ENCODE measurements at regions not wholly inside any gene's neighbourhood (a gene's known extent, or its start where the extent isn't known, plus 50 kb on each side); places are given as distances from the start of the nearest gene placed in this dataset.

DNA sequence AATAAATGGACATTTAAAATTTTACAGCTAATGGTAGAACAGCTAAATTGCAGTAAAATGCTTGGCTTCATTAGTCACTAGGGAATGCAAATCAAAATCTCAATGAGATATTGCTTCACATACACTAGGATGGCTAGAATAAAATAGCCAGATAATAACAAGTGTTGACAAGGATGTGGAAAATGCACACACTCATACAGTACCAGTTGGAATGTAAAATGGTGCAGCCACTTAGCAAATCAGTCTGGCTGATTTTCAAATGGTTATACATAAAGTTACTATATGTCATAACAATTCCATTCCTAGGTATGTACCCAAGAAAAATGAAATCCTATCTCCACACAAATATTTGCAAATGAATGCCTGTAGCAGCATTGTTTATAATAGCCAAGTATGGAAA is 452.1 kb downstream of the HDGFL1 start:
- Histone ChIP-seq H3K4me1 (ENCODE audit: control insufficient read depth, insufficient read depth, low read length) (no peaks in the 10 kb centered on the region), H3K27ac (ENCODE audit: extremely low read depth, low read depth, low read length) (no peak overlapping the region), H3K4me3 (ENCODE audit: low read depth, low read length) (no peak overlapping the region), H3K36me3 (ENCODE audit: control insufficient read depth in 2 of 2, insufficient read depth in 1 of 2, low read length in 2 of 2) (no peaks in the 10 kb centered on the region), H3K9me3 (ENCODE audit: control insufficient read depth, insufficient read depth, low read depth, low read length) (no peaks in the 10 kb centered on the region)
- POLR2A ChIA-PET: no interaction called here
- no peak for TF ChIP-seq ZNF157 (tag by site-specific recombination; IDR thresholded peaks at IDR 0.05)
- TF ChIP-seq ZNF830 (tag by site-specific recombination; IDR thresholded peaks at IDR 0.05; ENCODE audit: low read depth): no peak
- TF ChIP-seq ZBTB1 (tag by site-specific recombination; IDR thresholded peaks at IDR 0.05): no peak
- TF ChIP-seq ZNF621 (tag by site-specific recombination; IDR thresholded peaks at IDR 0.05): no peak
- no peak for TF ChIP-seq ZBTB17 (tag by site-specific recombination; IDR thresholded peaks at IDR 0.05)
- no peak for TF ChIP-seq ZNF548 (tag by site-specific recombination; IDR thresholded peaks at IDR 0.05)
- TF ChIP-seq ZNF391 (tag by site-specific recombination; IDR thresholded peaks at IDR 0.05; ENCODE audit: borderline replicate concordance, low read depth): no peak
- no peak for TF ChIP-seq BCL11B (tag by site-specific recombination; IDR thresholded peaks at IDR 0.05; ENCODE audit: low read depth)
- no peak for TF ChIP-seq REPIN1 (tag by site-specific recombination; IDR thresholded peaks at IDR 0.05; ENCODE audit: low read depth)
- TF ChIP-seq HOXD13 (CRISPR knock-in tag; IDR thresholded peaks at IDR 0.05; ENCODE audit: borderline replicate concordance): no peak
- no peak for TF ChIP-seq PRDM2 (tag by site-specific recombination; IDR thresholded peaks at IDR 0.05; ENCODE audit: borderline replicate concordance)
- TF ChIP-seq ZNF350 (tag by site-specific recombination; IDR thresholded peaks at IDR 0.05): no peak
- TF ChIP-seq ZNF311 (tag by site-specific recombination; IDR thresholded peaks at IDR 0.05; ENCODE audit: borderline replicate concordance): no peak
- TF ChIP-seq ZNF132 (tag by site-specific recombination; IDR thresholded peaks at IDR 0.05; ENCODE audit: borderline replicate concordance): no peak
- no peak for TF ChIP-seq OVOL3 (tag by site-specific recombination; IDR thresholded peaks at IDR 0.05)
- TF ChIP-seq, protein P1, sequence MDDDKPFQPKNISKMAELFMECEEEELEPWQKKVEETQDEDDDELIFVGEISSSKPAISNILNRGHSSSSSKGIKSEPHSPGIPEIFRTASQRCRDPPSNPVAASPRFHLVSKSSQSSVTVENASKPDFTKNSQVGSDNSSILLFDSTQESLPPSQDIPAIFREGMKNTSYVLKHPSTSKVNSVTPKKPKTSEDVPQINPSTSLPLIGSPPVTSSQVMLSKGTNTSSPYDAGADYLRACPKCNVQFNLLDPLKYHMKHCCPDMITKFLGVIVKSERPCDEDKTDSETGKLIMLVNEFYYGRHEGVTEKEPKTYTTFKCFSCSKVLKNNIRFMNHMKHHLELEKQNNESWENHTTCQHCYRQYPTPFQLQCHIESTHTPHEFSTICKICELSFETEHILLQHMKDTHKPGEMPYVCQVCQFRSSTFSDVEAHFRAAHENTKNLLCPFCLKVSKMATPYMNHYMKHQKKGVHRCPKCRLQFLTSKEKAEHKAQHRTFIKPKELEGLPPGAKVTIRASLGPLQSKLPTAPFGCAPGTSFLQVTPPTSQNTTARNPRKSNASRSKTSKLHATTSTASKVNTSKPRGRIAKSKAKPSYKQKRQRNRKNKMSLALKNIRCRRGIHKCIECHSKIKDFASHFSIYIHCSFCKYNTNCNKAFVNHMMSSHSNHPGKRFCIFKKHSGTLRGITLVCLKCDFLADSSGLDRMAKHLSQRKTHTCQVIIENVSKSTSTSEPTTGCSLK (tag by site-specific recombination; IDR thresholded peaks at IDR 0.05): no peak
- TF ChIP-seq ZNF10 (tag by site-specific recombination; IDR thresholded peaks at IDR 0.05): no peak
- no peak for TF ChIP-seq ZNF133 (tag by site-specific recombination; IDR thresholded peaks at IDR 0.05)
- TF ChIP-seq ZNF174 (tag by site-specific recombination; IDR thresholded peaks at IDR 0.05): no peak
- TF ChIP-seq ZBTB26 (tag by site-specific recombination; optimal IDR thresholded peaks at IDR 0.05): no peak
- CTCF ChIA-PET: no interaction called here
